A673 (cell line): ENCODE measurements at regions not wholly inside any gene's neighbourhood (a gene's known extent, or its start where the extent isn't known, plus 50 kb on each side); places are given as distances from the start of the nearest gene placed in this dataset.

Experiments
- BruUV-seq: library from RNA; stranded (reverse); fragments of 400-500 nt; replicated peaks from 2 replicates; lab custom pipeline; 2021; lab: Mats Ljungman, UMichigan
- CTCF ChIA-PET: fragments of 300-600 bp; sonication (Branson Sonifier 250); formaldehyde crosslinking; loops from one replicate; lab custom pipeline; 2022; ENCODE audit warnings: antibody characterized with exemption; lab: Charles Lee
- POLR2A ChIA-PET: fragments of 300-600 bp; sonication (Branson Sonifier 250); formaldehyde crosslinking; loops from one replicate; lab custom pipeline; 2022; ENCODE audit warnings: antibody characterized with exemption; ENCODE audit not compliant: low non-redundant PET; lab: Charles Lee
- DNase-seq: peaks from one replicate; pipeline ENCODE4 v3.0.0-alpha.2; 2015; ENCODE audit warnings: low spot score
- H3K27ac ChIP-seq: fragments of 200-600 bp; sonication (generic); 2 replicates; pipeline ENCODE4 v1.5.1; 2016; ENCODE audit warnings: mixed run types, low read depth, mild to moderate bottlenecking, mixed read lengths, antibody characterized with exemption, low read length; ENCODE audit not compliant: poor library complexity, severe bottlenecking
- H3K27me3 ChIP-seq: fragments of 200-600 bp; sonication (generic); replicated peaks from 2 replicates; pipeline ENCODE4 v1.6.1; 2017; ENCODE audit warnings: mixed run types, low read depth, mild to moderate bottlenecking, mixed read lengths, antibody characterized with exemption, low read length; ENCODE audit not compliant: insufficient read depth, poor library complexity
- H3K36me3 ChIP-seq: fragments of 200-600 bp; sonication (generic); 2 replicates; pipeline ENCODE4 v1.6.1; 2016; ENCODE audit warnings: mixed run types, mild to moderate bottlenecking, mixed read lengths, antibody characterized with exemption, low read length; ENCODE audit not compliant: insufficient read depth, poor library complexity, severe bottlenecking
- H3K4me1 ChIP-seq: fragments of 200-600 bp; sonication (generic); 2 replicates; pipeline ENCODE4 v1.6.1; 2017; ENCODE audit warnings: mixed run types, mild to moderate bottlenecking, mixed read lengths, antibody characterized with exemption, low read length; ENCODE audit not compliant: insufficient read depth, poor library complexity, severe bottlenecking
- H3K4me3 ChIP-seq: fragments of 200-600 bp; sonication (generic); 2 replicates; pipeline ENCODE4 v1.5.1; 2016; ENCODE audit warnings: low read depth, mixed run types, mild to moderate bottlenecking, mixed read lengths, low read length; ENCODE audit not compliant: poor library complexity, severe bottlenecking
- H3K9me3 ChIP-seq: fragments of 200-600 bp; sonication (generic); 2 replicates; pipeline ENCODE4 v1.6.1; 2016; ENCODE audit warnings: mixed run types, low read depth, mild to moderate bottlenecking, mixed read lengths, antibody characterized with exemption, low read length; ENCODE audit not compliant: poor library complexity, severe bottlenecking
- EZH2 ChIP-seq: fragments of 200-600 bp; sonication (generic); IDR thresholded peaks from 2 replicates; pipeline ENCODE4 v1.6.1; 2017; ENCODE audit warnings: borderline replicate concordance, low read depth, mild to moderate bottlenecking, mixed read lengths, antibody characterized with exemption, low read length; ENCODE audit not compliant: poor library complexity, severe bottlenecking
- intact Hi-C: fragments of 100-400 bp; cut with micrococcal nuclease; formaldehyde crosslinking; loops from one replicate; pipeline ENCODE4 v1.10.0; 2022; ENCODE audit not compliant: unreplicated experiment
- TF ChIP-seq, protein P1 (sequence below): fragments of 300-800, 200-600 bp; sonication (generic); conservative IDR thresholded peaks from 2 replicates; pipeline ENCODE4 v1.5.1; 2017; ENCODE audit warnings: low read depth, mild to moderate bottlenecking, antibody characterized with exemption, low read length, moderate library complexity, mixed read lengths

DNA sequence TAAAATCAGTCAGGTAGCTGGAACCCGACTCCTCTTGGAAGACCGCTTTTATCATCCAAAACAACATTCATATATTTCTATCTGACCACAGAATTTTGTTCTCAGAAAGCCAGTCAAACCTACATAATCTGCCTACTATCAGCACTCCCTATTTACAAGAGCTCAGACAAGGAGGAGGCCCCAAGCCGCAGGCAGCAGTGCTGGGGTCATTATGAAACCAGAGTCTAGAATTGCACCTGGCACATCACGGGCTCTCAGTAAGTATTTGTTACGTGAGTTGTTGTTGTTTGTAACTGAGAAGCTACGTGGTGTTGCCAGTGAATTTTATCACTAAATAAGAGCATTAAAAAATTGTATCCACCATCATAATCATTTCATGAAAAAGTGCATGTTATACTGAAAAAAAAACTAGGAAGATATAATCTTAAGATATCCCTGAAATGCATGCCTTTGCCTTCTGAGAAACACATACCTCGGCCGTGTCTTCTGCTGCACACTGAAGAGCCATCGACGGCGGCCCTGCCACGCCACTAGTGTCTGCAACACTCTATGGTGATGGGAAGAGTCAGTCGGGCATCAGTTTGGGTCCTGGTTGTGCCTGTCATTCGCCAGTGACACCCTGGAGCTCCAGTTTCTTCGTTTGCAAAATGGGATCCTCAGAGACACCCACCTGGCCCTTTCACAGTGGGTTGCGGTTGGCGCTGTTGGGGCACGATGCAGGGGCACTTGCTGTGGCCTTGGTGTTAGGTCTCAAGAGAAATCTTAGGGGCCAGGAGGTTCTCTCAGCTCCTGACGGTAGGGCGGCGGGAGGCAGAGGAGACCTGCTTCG lies 505.9 kb downstream of the EIPR1 start:
- H3K36me3 ChIP-seq, result no peaks in the 10 kb centered on the region
- CTCF ChIA-PET, result no interaction called here
- TF ChIP-seq, protein P1, sequence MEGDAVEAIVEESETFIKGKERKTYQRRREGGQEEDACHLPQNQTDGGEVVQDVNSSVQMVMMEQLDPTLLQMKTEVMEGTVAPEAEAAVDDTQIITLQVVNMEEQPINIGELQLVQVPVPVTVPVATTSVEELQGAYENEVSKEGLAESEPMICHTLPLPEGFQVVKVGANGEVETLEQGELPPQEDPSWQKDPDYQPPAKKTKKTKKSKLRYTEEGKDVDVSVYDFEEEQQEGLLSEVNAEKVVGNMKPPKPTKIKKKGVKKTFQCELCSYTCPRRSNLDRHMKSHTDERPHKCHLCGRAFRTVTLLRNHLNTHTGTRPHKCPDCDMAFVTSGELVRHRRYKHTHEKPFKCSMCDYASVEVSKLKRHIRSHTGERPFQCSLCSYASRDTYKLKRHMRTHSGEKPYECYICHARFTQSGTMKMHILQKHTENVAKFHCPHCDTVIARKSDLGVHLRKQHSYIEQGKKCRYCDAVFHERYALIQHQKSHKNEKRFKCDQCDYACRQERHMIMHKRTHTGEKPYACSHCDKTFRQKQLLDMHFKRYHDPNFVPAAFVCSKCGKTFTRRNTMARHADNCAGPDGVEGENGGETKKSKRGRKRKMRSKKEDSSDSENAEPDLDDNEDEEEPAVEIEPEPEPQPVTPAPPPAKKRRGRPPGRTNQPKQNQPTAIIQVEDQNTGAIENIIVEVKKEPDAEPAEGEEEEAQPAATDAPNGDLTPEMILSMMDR, result no peak
- TF ChIP-seq EZH2, result no peak
- no peak overlapping the region for H3K27ac ChIP-seq
- DNase-seq, result no peak
- BruUV-seq, result no TSS peak
- H3K27me3 ChIP-seq, result no peaks in the 10 kb centered on the region
- no peaks in the 10 kb centered on the region for H3K9me3 ChIP-seq
- POLR2A ChIA-PET, result no interaction called here
- no peak overlapping the region for H3K4me3 ChIP-seq
- peaks cover 2% of the 10 kb centered on the region for H3K4me1 ChIP-seq
- intact Hi-C loops, result no loop called here

DNA sequence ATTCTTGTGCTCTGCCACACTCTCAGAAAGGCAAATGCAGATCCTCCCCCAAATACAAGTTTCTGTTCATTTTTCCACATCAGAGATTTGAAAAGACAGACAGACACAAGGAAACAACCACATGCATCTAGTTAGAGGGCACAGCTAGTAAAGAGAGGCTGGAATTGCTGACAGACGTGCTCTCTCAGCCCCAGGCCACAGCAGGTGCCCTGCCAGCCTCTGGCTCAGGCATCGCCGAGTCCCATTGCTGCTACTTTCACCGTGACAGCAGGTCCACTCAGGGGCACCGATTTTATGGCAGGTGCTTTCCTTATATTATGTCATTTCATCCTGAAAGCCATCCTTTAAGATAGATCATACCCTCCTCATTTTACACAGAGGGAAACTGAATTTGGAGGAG lies 507.5 kb downstream of the EIPR1 start:
- TF ChIP-seq EZH2, result no peak
- TF ChIP-seq, protein P1, result no peak
- POLR2A ChIA-PET, result no interaction called here
- BruUV-seq, result no TSS peak
- H3K9me3 ChIP-seq, result no peaks in the 10 kb centered on the region
- DNase-seq, result no peak
- H3K4me1 ChIP-seq, result no peaks in the 10 kb centered on the region
- no peak overlapping the region for H3K4me3 ChIP-seq
- H3K36me3 ChIP-seq, result no peaks in the 10 kb centered on the region
- no peaks in the 10 kb centered on the region for H3K27me3 ChIP-seq
- intact Hi-C loops, result no loop called here
- H3K27ac ChIP-seq, result no peak overlapping the region
- CTCF ChIA-PET, result no interaction called here

DNA sequence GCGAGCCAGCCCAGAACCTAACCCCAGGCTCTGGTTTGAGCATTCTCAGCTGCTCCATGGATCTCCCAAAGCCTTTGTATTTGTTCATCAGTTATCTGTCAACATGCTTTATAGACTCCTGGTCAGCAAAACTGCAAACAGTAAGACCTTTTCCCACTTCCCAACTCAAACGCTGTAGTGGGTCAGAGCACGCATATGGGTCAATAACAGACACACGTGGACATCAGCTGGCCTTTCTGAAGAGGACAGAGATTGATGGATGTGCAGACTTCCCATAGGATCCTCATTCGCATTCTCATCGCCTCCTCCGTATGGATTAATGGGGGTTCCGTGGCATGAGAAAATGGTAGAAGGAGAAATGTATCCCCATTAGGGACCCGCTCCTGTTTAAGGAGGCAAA lies 508.1 kb downstream of the EIPR1 start:
- intact Hi-C loops, result no loop called here

More for the DNA sequence above, 508.1 kb downstream of the EIPR1 start:
- BruUV-seq, result no TSS peak
- Histone ChIP-seq H3K27ac (no peak overlapping the region), H3K27me3 (no peaks in the 10 kb centered on the region), H3K4me1 (no peaks in the 10 kb centered on the region), H3K36me3 (no peaks in the 10 kb centered on the region), H3K9me3 (no peaks in the 10 kb centered on the region), H3K4me3 (no peak overlapping the region)
- no peak for DNase-seq
- ChIA-PET CTCF (no interaction called here), POLR2A (no interaction called here)
- TF ChIP-seq, protein P1, result no peak
- TF ChIP-seq EZH2, result no peak
